CD14-positive monocyte (primary cell): ENCODE measurements at regions not wholly inside any gene's neighbourhood (a gene's known extent, or its start where the extent isn't known, plus 50 kb on each side); places are given as distances from the start of the nearest gene placed in this dataset.

Experiments
- DNase-seq, 3 donors: peaks; one replicate each; pipeline ENCODE4 v3.0.0-alpha.2; 2011 to 2022
- H2AFZ ChIP-seq: 2 replicates; pipeline ENCODE4 v1.6.0; 2012; ENCODE audit warnings: mild to moderate bottlenecking, low read depth, low read length, inconsistent platforms; ENCODE audit not compliant: insufficient read depth, poor library complexity, severe bottlenecking
- H3K27ac ChIP-seq, 2 donors: 1 replicate in 1 of 2; 2 replicates in 1 of 2; pipeline ENCODE4 v1.5.1; 2012 to 2013; ENCODE audit warnings: low read length in 2 of 2, control low read depth in 1 of 2, inconsistent platforms in 1 of 2, low read depth in 1 of 2, mild to moderate bottlenecking in 1 of 2
- H3K27me3 ChIP-seq, 2 donors: one replicate each; pipeline versions ENCODE4 v1.6.0 to v1.6.1; 2011 to 2013; ENCODE audit warnings: low read length in 2 of 2; ENCODE audit not compliant: control insufficient read depth in 2 of 2, insufficient read depth in 2 of 2
- H3K36me3 ChIP-seq, 2 donors: replicated peaks in 1 of 2; 1 replicate in 1 of 2; 2 replicates in 1 of 2; pipeline versions ENCODE4 v1.5.1 to v1.6.1; 2012 to 2013; ENCODE audit warnings: low read length in 2 of 2, control low read depth in 1 of 2, inconsistent platforms in 1 of 2, mild to moderate bottlenecking in 1 of 2; ENCODE audit not compliant: insufficient read depth in 2 of 2, control insufficient read depth in 1 of 2
- H3K4me1 ChIP-seq, 2 donors: 1 replicate in 1 of 2; 2 replicates in 1 of 2; pipeline versions ENCODE4 v1.5.1 to v1.6.1; 2012 to 2013; ENCODE audit warnings: low read length in 2 of 2, control low read depth in 1 of 2, inconsistent platforms in 1 of 2, mild to moderate bottlenecking in 1 of 2, moderate library complexity in 1 of 2; ENCODE audit not compliant: insufficient read depth in 2 of 2, control insufficient read depth in 1 of 2
- H3K4me2 ChIP-seq: replicated peaks from 2 replicates; pipeline ENCODE3; 2012; ENCODE audit warnings: low read length, moderate library complexity, mild to moderate bottlenecking; ENCODE audit not compliant: poor library complexity, severe bottlenecking; ENCODE audit errors: extremely low read depth
- H3K4me3 ChIP-seq, 3 experiments: fragments of 200-600 bp in 1 of 3; sonication (generic) in 1 of 3; replicated peaks in 1 of 3; 1 replicate in 2 of 3; 2 replicates in 1 of 3; pipeline ENCODE4 v1.5.1; 2011 to 2013; ENCODE audit warnings: low read length in 3 of 3, mild to moderate bottlenecking in 3 of 3, control low read depth in 2 of 3, low read depth in 2 of 3, inconsistent platforms in 1 of 3, moderate library complexity in 1 of 3
- H3K79me2 ChIP-seq: 2 replicates; pipeline ENCODE4 v1.6.0; 2012; ENCODE audit warnings: mild to moderate bottlenecking, control low read depth, inconsistent platforms, low read length, moderate library complexity; ENCODE audit not compliant: insufficient read depth
- H3K9ac ChIP-seq: 2 replicates; pipeline ENCODE4 v1.6.0; 2017; ENCODE audit warnings: low read length, mild to moderate bottlenecking; ENCODE audit not compliant: insufficient read depth, poor library complexity, severe bottlenecking
- H3K9me3 ChIP-seq, 2 donors: replicated peaks in 1 of 2; 1 replicate in 1 of 2; 2 replicates in 1 of 2; pipeline versions ENCODE4 v1.5.1 to v1.6.1; 2012 to 2013; ENCODE audit warnings: low read length in 2 of 2, control low read depth in 1 of 2; ENCODE audit not compliant: control insufficient read depth in 1 of 2, insufficient read depth in 1 of 2
- H4K20me1 ChIP-seq: 2 replicates; pipeline ENCODE4 v1.6.0; 2012; ENCODE audit warnings: mild to moderate bottlenecking, low read length, control low read depth, moderate library complexity; ENCODE audit not compliant: insufficient read depth
- H3K27ac Mint-ChIP-seq, 7 donors: one replicate each; pipeline ENCODE4 v1.8.0; 2020; ENCODE audit warnings: mild to moderate bottlenecking in 7 of 7, mixed read lengths in 7 of 7, moderate library complexity in 6 of 7, inconsistent platforms in 2 of 7
- H3K27me3 Mint-ChIP-seq, 3 donors: one replicate each; pipeline ENCODE4 v1.8.0; 2021 to 2022; ENCODE audit warnings: low read depth in 3 of 3, mild to moderate bottlenecking in 3 of 3, mixed read lengths in 3 of 3, moderate library complexity in 3 of 3, inconsistent platforms in 1 of 3
- H3K36me3 Mint-ChIP-seq, 2 donors: one replicate each; pipeline ENCODE4 v1.8.0; 2020; ENCODE audit warnings: mixed read lengths in 2 of 2, inconsistent platforms in 1 of 2, mild to moderate bottlenecking in 1 of 2
- H3K4me1 Mint-ChIP-seq: one replicate; pipeline ENCODE4 v1.8.0; 2020; ENCODE audit warnings: mild to moderate bottlenecking, mixed read lengths
- H3K4me3 Mint-ChIP-seq, 2 donors: one replicate each; pipeline ENCODE4 v1.8.0; 2020; ENCODE audit warnings: mild to moderate bottlenecking in 2 of 2, mixed read lengths in 2 of 2, moderate library complexity in 1 of 2
- H3K9me3 Mint-ChIP-seq, 7 donors: one replicate each; pipeline ENCODE4 v1.8.0; 2020 to 2022; ENCODE audit warnings: mixed read lengths in 7 of 7, mild to moderate bottlenecking in 6 of 7, moderate library complexity in 6 of 7, inconsistent platforms in 2 of 7
- CTCF ChIP-seq: fragments of 200-600 bp; IDR thresholded peaks from one replicate; pipeline ENCODE4 v1.8.0; 2022; ENCODE audit warnings: antibody characterized with exemption, mild to moderate bottlenecking
- WGBS: methylation state at CpG from one replicate; pipeline ENCODE4 v1.1.5; 2013; ENCODE audit warnings: missing lambda C conversion rate; ENCODE audit not compliant: insufficient coverage; 5-methylcytosine and 5-hydroxymethylcytosine counted together
- intact Hi-C, 2 donors: fragments of 100-400 bp; cut with micrococcal nuclease; formaldehyde crosslinking; loops; one replicate each; pipeline versions ENCODE4 v1.15.0 to v1.15.1; 2023

- Mint-ChIP-seq H3K27me3 (peaks cover 2 to 3% (median 3%) of the 10 kb centered on the region in 3 donors), H3K4me3 (no peak overlapping the region), H3K27ac (no peak overlapping the region), H3K4me1 (no peaks in the 10 kb centered on the region), H3K36me3 (no peaks in the 10 kb centered on the region), H3K9me3 (peaks cover 0 to 2% (median 0%) of the 10 kb centered on the region in 7 donors)
- Histone ChIP-seq H3K9ac (no peak overlapping the region), H3K9me3 (no peaks in the 10 kb centered on the region), H3K4me3 (no peak overlapping the region), H3K36me3 (no peaks in the 10 kb centered on the region), H3K4me1 (no peaks in the 10 kb centered on the region), H3K79me2 (no peaks in the 10 kb centered on the region), H2AFZ (no peak overlapping the region), H3K4me2 (no peak overlapping the region), H3K27me3 (no peaks in the 10 kb centered on the region), H3K27ac (no peak overlapping the region), H4K20me1 (no peaks in the 10 kb centered on the region)
- intact Hi-C loops: no loop called here
- no CpG with 5 or more reads among the region's 1 CpG for WGBS
- TF ChIP-seq CTCF: no peak
- no peak for DNase-seq
Measured at GRCh38 chr11:29553990-29554389, 462.8 kb downstream of the KCNA4 start.

GRCh38 chr11:29538339-29539036, 478.3 kb downstream of the KCNA4 start:
- peaks cover 4 to 18% of the 10 kb centered on the region in 2 donors for H3K4me1 ChIP-seq
- H3K36me3 Mint-ChIP-seq: no peaks in the 10 kb centered on the region
- no peaks in the 10 kb centered on the region for H4K20me1 ChIP-seq
- intact Hi-C loops: loop anchor here in 1 of 2 donors (10.0 kb wide), 1 partner anchor 1386 kb away; no protein-coding TSS in a partner anchor
- no peak for DNase-seq
- H3K9me3 Mint-ChIP-seq: peaks cover 0 to 1% (median 0%) of the 10 kb centered on the region in 7 donors
- H3K4me1 Mint-ChIP-seq: no peaks in the 10 kb centered on the region
- H3K27ac ChIP-seq: no peak overlapping the region
- H3K4me2 ChIP-seq: no peak overlapping the region
- H3K27ac Mint-ChIP-seq: no peak overlapping the region
- H3K27me3 ChIP-seq: no peaks in the 10 kb centered on the region
- no peak overlapping the region for H2AFZ ChIP-seq
- H3K9ac ChIP-seq: no peak overlapping the region
- TF ChIP-seq CTCF: no peak
- no peaks in the 10 kb centered on the region for H3K79me2 ChIP-seq
- H3K9me3 ChIP-seq: no peaks in the 10 kb centered on the region
- no peak overlapping the region for H3K4me3 ChIP-seq
- peaks cover 0 to 3% (median 2%) of the 10 kb centered on the region in 3 donors for H3K27me3 Mint-ChIP-seq
- H3K36me3 ChIP-seq: no peaks in the 10 kb centered on the region
- no peak overlapping the region for H3K4me3 Mint-ChIP-seq
